ENCODE measurements at regions not wholly inside any gene's neighbourhood (a gene's known extent, or its start where the extent isn't known, plus 50 kb on each side); places are given as distances from the start of the nearest gene placed in this dataset.

DNA sequence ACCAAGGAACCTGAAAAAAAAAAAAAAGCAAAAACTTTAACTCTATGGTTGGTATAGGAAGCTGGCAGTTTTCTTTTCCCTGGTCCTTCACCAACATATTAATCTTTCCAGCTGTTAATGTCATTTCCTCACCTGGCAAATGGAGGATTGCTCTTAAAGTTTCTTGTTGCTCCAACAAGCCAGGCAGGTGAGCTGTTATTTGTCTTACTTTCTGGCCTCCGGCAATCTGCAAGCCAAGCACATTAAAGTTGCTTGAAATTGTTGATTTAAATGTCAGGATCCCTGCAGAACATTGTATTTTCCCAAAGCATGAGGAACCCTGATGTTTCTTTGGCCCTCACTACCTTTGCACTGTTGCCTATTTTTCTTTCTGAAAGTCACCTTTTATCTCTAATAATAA lies 664.9 kb downstream of the METTL4 start:
- TF ChIP-seq, protein P1, sequence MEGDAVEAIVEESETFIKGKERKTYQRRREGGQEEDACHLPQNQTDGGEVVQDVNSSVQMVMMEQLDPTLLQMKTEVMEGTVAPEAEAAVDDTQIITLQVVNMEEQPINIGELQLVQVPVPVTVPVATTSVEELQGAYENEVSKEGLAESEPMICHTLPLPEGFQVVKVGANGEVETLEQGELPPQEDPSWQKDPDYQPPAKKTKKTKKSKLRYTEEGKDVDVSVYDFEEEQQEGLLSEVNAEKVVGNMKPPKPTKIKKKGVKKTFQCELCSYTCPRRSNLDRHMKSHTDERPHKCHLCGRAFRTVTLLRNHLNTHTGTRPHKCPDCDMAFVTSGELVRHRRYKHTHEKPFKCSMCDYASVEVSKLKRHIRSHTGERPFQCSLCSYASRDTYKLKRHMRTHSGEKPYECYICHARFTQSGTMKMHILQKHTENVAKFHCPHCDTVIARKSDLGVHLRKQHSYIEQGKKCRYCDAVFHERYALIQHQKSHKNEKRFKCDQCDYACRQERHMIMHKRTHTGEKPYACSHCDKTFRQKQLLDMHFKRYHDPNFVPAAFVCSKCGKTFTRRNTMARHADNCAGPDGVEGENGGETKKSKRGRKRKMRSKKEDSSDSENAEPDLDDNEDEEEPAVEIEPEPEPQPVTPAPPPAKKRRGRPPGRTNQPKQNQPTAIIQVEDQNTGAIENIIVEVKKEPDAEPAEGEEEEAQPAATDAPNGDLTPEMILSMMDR (IDR thresholded peaks at IDR 0.05; ENCODE audit: borderline replicate concordance, extremely low read depth, low read length, poor library complexity, severe bottlenecking) = no peak
- no peak for TF ChIP-seq EZH2 (IDR thresholded peaks at IDR 0.05; ENCODE audit: borderline replicate concordance, low read depth, low read length, severe bottlenecking)

Data from DND-41 (cell line).